Mucosa of descending colon (tissue), 3 donors: ENCODE measurements at regions not wholly inside any gene's neighbourhood (a gene's known extent, or its start where the extent isn't known, plus 50 kb on each side); places are given as distances from the start of the nearest gene placed in this dataset.

ENCODE experiments used
- ATAC-seq: fragments of 200-7000 bp; cut with Tn5 transposase; one replicate; pipeline ENCODE4 v1.9.1; 2020; ENCODE audit warnings: mild to moderate bottlenecking, moderate library complexity
- DNase-seq, 3 donors: peaks; one replicate each; pipeline ENCODE4 v3.0.0-alpha.2; 2020
- H3K36me3 ChIP-seq: fragments of 200-600 bp; one replicate; pipeline ENCODE4 v1.8.0; 2021; ENCODE audit warnings: low read depth, mild to moderate bottlenecking
- H3K4me1 ChIP-seq: fragments of 200-600 bp; one replicate; pipeline ENCODE4 v1.8.0; 2021; ENCODE audit warnings: low read depth, mild to moderate bottlenecking
- H3K4me3 ChIP-seq: fragments of 200-600 bp; one replicate; pipeline ENCODE4 v1.8.0; 2021; ENCODE audit warnings: mild to moderate bottlenecking
- H3K9me3 ChIP-seq: fragments of 200-600 bp; one replicate; pipeline ENCODE4 v1.8.0; 2021; ENCODE audit warnings: mild to moderate bottlenecking
- CTCF ChIP-seq: fragments of 200-600 bp; IDR thresholded peaks from one replicate; pipeline ENCODE4 v1.8.0; 2022; ENCODE audit warnings: antibody characterized with exemption, mild to moderate bottlenecking
- intact Hi-C, 2 donors: fragments of 100-400 bp; cut with DNase I in 1 of 2; cut with micrococcal nuclease in 1 of 2; formaldehyde crosslinking; loops; one replicate each; pipeline versions ENCODE4 v1.11.0 to v1.11.1; 2022; cut with DNase I, micrococcal nuclease
- donor health status: DM: no; HTN: no; CAD: no; lungs with moderate emphysema.
- donor health status: DM: no; HTN: no; CAD: no.
- donor health status: DM: no; HTN: yes; CAD: no.

DNA sequence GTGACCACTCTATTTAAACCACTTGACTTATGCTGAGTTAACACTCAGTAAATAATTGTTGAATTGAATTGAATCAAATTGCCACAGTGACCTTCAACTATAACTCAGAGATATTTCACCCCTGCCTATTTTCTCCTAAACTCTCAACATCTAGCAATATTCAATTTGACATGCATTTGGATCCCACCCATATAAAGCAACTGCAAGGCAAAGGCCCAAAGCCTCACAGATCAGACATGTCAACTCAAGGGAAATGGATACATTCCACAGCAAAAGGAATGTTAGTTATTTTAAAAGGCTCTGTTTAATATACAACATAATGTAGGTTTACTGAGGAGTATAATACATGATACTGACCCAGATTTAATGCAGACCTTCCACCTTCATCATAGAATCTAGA, 107.4 kb downstream of the KCTD12 start:
- no peaks in the 10 kb centered on the region for H3K9me3 ChIP-seq
- H3K4me3 ChIP-seq = no peak overlapping the region
- H3K36me3 ChIP-seq = no peaks in the 10 kb centered on the region
- no peak for DNase-seq
- ATAC-seq = no peak
- intact Hi-C loops = no loop called here
- no peak for TF ChIP-seq CTCF
- no peaks in the 10 kb centered on the region for H3K4me1 ChIP-seq

DNA sequence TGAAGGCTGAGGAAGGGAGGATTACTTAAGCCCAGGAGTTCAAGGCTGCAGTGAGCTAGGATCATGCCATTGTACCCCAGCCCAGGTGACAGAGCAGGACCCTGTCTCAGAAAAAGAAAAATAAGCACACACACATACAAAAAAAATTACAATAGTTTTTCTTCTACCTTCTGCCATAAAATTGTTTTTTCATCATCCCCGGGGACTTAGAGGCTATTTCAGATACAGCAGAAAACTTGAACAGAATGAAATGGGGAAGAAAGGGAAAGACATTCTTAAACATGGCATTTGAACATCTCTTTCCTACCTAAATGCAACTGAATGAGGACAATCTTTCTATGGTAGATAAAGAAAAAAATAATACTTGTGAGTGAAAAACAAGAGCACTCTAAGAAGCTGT, 109.1 kb downstream of the KCTD12 start:
- no peak overlapping the region for H3K4me3 ChIP-seq
- H3K36me3 ChIP-seq = no peaks in the 10 kb centered on the region
- no peak for TF ChIP-seq CTCF
- H3K4me1 ChIP-seq = no peaks in the 10 kb centered on the region
- no peaks in the 10 kb centered on the region for H3K9me3 ChIP-seq
- DNase-seq = no peak
- intact Hi-C loops = no loop called here
- ATAC-seq = no peak

DNA sequence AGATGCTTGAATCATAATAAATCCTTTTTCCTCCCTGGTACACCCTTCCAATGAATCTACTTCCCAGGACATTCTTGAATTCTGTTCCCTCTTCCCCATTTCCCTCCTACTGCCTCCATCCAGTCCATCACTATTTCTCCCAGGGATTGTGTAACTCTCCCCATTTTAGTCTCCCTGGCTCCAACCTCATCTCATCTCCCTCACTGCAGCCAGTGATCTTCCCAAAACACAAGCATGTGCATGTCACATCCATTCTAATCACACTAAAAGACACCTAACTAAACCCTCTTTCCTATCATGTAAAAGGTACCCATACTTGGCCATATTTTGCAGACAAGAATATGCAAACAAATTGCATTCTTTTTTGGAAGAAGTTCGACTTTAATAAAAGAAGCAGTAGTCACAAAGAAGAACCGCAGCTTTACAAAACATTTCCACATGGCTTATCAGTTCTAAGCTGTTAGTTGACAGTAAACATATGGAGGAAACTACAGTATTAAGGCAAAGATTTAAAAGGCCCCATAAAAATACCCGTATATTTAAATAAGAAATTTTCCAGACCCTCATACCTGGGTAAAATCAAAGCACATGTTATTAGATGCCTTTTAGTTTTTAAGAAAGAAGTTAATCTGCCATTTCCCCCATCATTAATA, 111.0 kb downstream of the KCTD12 start:
- H3K9me3 ChIP-seq = no peaks in the 10 kb centered on the region
- TF ChIP-seq CTCF = no peak
- H3K4me3 ChIP-seq = no peak overlapping the region
- no peaks in the 10 kb centered on the region for H3K4me1 ChIP-seq
- DNase-seq (no peak), ATAC-seq (no peak)
- intact Hi-C loops = no loop called here
- no peaks in the 10 kb centered on the region for H3K36me3 ChIP-seq

- no peak for TF ChIP-seq CTCF
- intact Hi-C loops = no loop called here
- Histone ChIP-seq H3K4me3 (no peak overlapping the region), H3K4me1 (no peaks in the 10 kb centered on the region), H3K9me3 (no peaks in the 10 kb centered on the region), H3K36me3 (no peaks in the 10 kb centered on the region)
- DNase-seq = no peak
- ATAC-seq = no peak
Observed at GRCh38 chr13:76773448-76774094, 112.6 kb downstream of the KCTD12 start.

DNA sequence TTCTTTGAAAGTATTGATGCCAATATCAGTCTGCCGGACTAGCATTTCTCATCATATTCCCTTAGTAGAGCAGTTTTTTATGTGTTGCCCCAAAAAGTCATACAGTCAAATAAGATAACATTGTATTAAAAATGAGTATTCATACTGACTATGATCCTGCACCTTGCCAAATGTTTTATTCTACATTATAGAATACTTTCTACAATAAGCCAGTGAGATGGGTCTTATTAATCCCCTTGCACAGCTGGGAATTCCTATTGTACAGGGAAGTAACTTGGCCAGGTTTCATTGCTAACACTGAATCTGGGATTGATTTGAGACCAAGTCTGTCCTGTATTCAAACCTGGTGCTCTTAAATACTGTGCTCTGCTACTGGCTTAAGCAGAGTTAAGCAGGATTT, 114.0 kb downstream of the KCTD12 start:
- ATAC-seq = no peak
- TF ChIP-seq CTCF = no peak
- H3K9me3 ChIP-seq = no peaks in the 10 kb centered on the region
- no peak overlapping the region for H3K4me3 ChIP-seq
- no peaks in the 10 kb centered on the region for H3K36me3 ChIP-seq
- DNase-seq = no peak
- H3K4me1 ChIP-seq = no peaks in the 10 kb centered on the region
- intact Hi-C loops = no loop called here
